ENCODE measurements at regions not wholly inside any gene's neighbourhood (a gene's known extent, or its start where the extent isn't known, plus 50 kb on each side); places are given as distances from the start of the nearest gene placed in this dataset.

GRCh38 chr3:43994657-43995546, 246.8 kb upstream of the TOPAZ1 start (continued):
- TF ChIP-seq EZH2 (IDR thresholded peaks at IDR 0.05; ENCODE audit: low read depth, unreplicated experiment), result peak; percentile 65
- TF ChIP-seq, protein P1, sequence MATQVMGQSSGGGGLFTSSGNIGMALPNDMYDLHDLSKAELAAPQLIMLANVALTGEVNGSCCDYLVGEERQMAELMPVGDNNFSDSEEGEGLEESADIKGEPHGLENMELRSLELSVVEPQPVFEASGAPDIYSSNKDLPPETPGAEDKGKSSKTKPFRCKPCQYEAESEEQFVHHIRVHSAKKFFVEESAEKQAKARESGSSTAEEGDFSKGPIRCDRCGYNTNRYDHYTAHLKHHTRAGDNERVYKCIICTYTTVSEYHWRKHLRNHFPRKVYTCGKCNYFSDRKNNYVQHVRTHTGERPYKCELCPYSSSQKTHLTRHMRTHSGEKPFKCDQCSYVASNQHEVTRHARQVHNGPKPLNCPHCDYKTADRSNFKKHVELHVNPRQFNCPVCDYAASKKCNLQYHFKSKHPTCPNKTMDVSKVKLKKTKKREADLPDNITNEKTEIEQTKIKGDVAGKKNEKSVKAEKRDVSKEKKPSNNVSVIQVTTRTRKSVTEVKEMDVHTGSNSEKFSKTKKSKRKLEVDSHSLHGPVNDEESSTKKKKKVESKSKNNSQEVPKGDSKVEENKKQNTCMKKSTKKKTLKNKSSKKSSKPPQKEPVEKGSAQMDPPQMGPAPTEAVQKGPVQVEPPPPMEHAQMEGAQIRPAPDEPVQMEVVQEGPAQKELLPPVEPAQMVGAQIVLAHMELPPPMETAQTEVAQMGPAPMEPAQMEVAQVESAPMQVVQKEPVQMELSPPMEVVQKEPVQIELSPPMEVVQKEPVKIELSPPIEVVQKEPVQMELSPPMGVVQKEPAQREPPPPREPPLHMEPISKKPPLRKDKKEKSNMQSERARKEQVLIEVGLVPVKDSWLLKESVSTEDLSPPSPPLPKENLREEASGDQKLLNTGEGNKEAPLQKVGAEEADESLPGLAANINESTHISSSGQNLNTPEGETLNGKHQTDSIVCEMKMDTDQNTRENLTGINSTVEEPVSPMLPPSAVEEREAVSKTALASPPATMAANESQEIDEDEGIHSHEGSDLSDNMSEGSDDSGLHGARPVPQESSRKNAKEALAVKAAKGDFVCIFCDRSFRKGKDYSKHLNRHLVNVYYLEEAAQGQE (IDR thresholded peaks at IDR 0.05; ENCODE audit: unreplicated experiment), result no peak
- TF ChIP-seq CREB1 (CRISPR knock-in tag; IDR thresholded peaks at IDR 0.05; ENCODE audit: low read depth), result no peak
- TF ChIP-seq STAT1 (IDR thresholded peaks at IDR 0.05; ENCODE audit: unreplicated experiment), result no peak
- no peak for TF ChIP-seq ZNF114 (CRISPR knock-in tag; IDR thresholded peaks at IDR 0.05)
- peak; percentile 58 for TF ChIP-seq EZH2phosphoT487 (IDR thresholded peaks at IDR 0.05; ENCODE audit: unreplicated experiment)
- TF ChIP-seq POLR2AphosphoS5 (IDR thresholded peaks at IDR 0.05; ENCODE audit: low read depth), result peak; percentile 31; the same call in 1 of the 2 replicates
- TF ChIP-seq JUNB (IDR thresholded peaks at IDR 0.05; ENCODE audit: unreplicated experiment), result no peak
- TF ChIP-seq, protein P2, sequence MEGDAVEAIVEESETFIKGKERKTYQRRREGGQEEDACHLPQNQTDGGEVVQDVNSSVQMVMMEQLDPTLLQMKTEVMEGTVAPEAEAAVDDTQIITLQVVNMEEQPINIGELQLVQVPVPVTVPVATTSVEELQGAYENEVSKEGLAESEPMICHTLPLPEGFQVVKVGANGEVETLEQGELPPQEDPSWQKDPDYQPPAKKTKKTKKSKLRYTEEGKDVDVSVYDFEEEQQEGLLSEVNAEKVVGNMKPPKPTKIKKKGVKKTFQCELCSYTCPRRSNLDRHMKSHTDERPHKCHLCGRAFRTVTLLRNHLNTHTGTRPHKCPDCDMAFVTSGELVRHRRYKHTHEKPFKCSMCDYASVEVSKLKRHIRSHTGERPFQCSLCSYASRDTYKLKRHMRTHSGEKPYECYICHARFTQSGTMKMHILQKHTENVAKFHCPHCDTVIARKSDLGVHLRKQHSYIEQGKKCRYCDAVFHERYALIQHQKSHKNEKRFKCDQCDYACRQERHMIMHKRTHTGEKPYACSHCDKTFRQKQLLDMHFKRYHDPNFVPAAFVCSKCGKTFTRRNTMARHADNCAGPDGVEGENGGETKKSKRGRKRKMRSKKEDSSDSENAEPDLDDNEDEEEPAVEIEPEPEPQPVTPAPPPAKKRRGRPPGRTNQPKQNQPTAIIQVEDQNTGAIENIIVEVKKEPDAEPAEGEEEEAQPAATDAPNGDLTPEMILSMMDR (conservative IDR thresholded peaks at IDR 0.05; ENCODE audit: low read depth in 2 of 2), result 0 out of 4 replicates have a peak, but pooled peaks of 1 of the 2 experiments have one; percentile 8
- TF ChIP-seq NANOG (IDR thresholded peaks at IDR 0.05; ENCODE audit: borderline replicate concordance), result no peak

GRCh38 chr3:43995547-43996378, 245.9 kb upstream of the TOPAZ1 start:
- Histone ChIP-seq H3K27me3 (ENCODE audit: insufficient read depth) (peaks cover 91% of the 10 kb centered on the region), H3K4me3 (peak overlapping the region; percentile 91), H2AFZ (peak overlapping the region; percentile 98), H3K36me3 (ENCODE audit: insufficient read depth) (no peaks in the 10 kb centered on the region), H3F3A (replicated peaks; ENCODE audit: low read depth) (0 out of 2 replicates have a peak, but pooled peaks cover 11% of the 10 kb centered on the region), H4K20me1 (replicated peaks; ENCODE audit: insufficient read depth) (no peaks in the 10 kb centered on the region; the same call in 1 of the 2 replicates), H3K4me1 (ENCODE audit: insufficient read depth) (peaks cover 30% of the 10 kb centered on the region; the same call in 1 of the 2 replicates), H3K4me2 (peak overlapping the region; percentile 99), H3K79me2 (replicated peaks; ENCODE audit: insufficient read depth) (peaks cover 9% of the 10 kb centered on the region; the same call in 1 of the 2 replicates), H3K9me2 (ENCODE audit: insufficient read depth) (no peaks in the 10 kb centered on the region), H3K27ac (ENCODE audit: low read depth) (no peak overlapping the region)
- DNase-seq (ENCODE audit: low spot score) (peak; percentile 61), ATAC-seq (peak; percentile 10)
- Mint-ChIP-seq H3K9me3 (peaks cover 19% of the 10 kb centered on the region), H3K27ac (no peak overlapping the region), H3K27me3 (ENCODE audit: insufficient read depth, low read depth, poor library complexity) (peaks cover 79% of the 10 kb centered on the region), H3K4me1 (peaks cover 16% of the 10 kb centered on the region), H3K4me3 (peak overlapping the region; percentile 88), H3K36me3 (ENCODE audit: low read depth) (peaks cover 7% of the 10 kb centered on the region)
- TF ChIP-seq EZH2 (IDR thresholded peaks at IDR 0.05; ENCODE audit: low read depth, unreplicated experiment), result peak; percentile 76
- no peak for TF ChIP-seq ZNF331 (CRISPR knock-in tag; IDR thresholded peaks at IDR 0.05; ENCODE audit: low read depth)
